Stimulated activated naive CD8-positive, alpha-beta T cell treated with anti-CD3 and anti-CD28 coated beads, Interleukin-15, Interleukin-2, amounts not matched to agents 100 ng/mL and 50 ng/mL, for 24 hours (primary cell): ENCODE measurements at regions not wholly inside any gene's neighbourhood (a gene's known extent, or its start where the extent isn't known, plus 50 kb on each side); places are given as distances from the start of the nearest gene placed in this dataset.

Experiments used
- H3K27ac Mint-ChIP-seq: one replicate; pipeline ENCODE4 v1.8.0; 2021; ENCODE audit warnings: mild to moderate bottlenecking, mixed read lengths
- H3K27me3 Mint-ChIP-seq: one replicate; pipeline ENCODE4 v1.8.0; 2021; ENCODE audit warnings: mixed read lengths
- H3K36me3 Mint-ChIP-seq: one replicate; pipeline ENCODE4 v1.8.0; 2021; ENCODE audit warnings: low read depth, mixed read lengths
- H3K4me1 Mint-ChIP-seq: one replicate; pipeline ENCODE4 v1.8.0; 2021; ENCODE audit warnings: low read depth, mixed read lengths
- H3K4me3 Mint-ChIP-seq: one replicate; pipeline ENCODE4 v1.8.0; 2021; ENCODE audit warnings: mild to moderate bottlenecking, mixed read lengths
- H3K9me3 Mint-ChIP-seq: one replicate; pipeline ENCODE4 v1.8.0; 2021; ENCODE audit warnings: mixed read lengths

GRCh38 chr21:27068811-27069210 lies 101.9 kb upstream of the ADAMTS5 start:
- no peak overlapping the region for H3K4me3 Mint-ChIP-seq
- H3K9me3 Mint-ChIP-seq, result peaks cover 11% of the 10 kb centered on the region
- no peaks in the 10 kb centered on the region for H3K4me1 Mint-ChIP-seq
- no peak overlapping the region for H3K27ac Mint-ChIP-seq
- H3K27me3 Mint-ChIP-seq, result no peaks in the 10 kb centered on the region
- H3K36me3 Mint-ChIP-seq, result no peaks in the 10 kb centered on the region

- Mint-ChIP-seq H3K4me3 (no peak overlapping the region), H3K36me3 (no peaks in the 10 kb centered on the region), H3K9me3 (peaks cover 22% of the 10 kb centered on the region), H3K4me1 (no peaks in the 10 kb centered on the region), H3K27ac (no peak overlapping the region), H3K27me3 (no peaks in the 10 kb centered on the region)
These were observed 100.3 kb upstream of the ADAMTS5 start for GRCh38 chr21:27067226-27067625.

- Mint-ChIP-seq H3K27ac (no peak overlapping the region), H3K36me3 (no peaks in the 10 kb centered on the region), H3K4me1 (no peaks in the 10 kb centered on the region), H3K27me3 (no peaks in the 10 kb centered on the region), H3K4me3 (no peak overlapping the region), H3K9me3 (peaks cover 14% of the 10 kb centered on the region)
These were observed 95.6 kb upstream of the ADAMTS5 start for GRCh38 chr21:27062443-27062842.

DNA sequence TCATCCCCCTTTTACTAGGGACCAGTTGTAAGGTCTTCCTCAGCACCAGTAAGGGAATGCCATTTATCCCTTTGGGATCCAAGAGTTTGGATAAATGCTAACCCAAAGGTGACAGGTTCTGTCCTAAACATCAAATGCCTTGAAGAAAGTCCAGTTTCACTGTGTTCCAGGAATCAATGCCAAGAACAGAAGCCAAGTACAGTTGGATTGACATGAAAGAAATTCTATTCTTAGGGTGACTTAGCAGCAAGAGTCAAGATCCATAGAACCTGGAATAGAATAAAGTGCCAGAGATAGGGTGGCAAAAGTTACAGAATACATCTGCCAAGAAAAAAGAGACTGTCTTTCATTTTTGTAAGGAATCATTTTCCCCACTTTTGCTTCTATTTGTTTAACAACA lies 94.9 kb upstream of the ADAMTS5 start:
- no peak overlapping the region for H3K27ac Mint-ChIP-seq
- no peaks in the 10 kb centered on the region for H3K27me3 Mint-ChIP-seq
- peaks cover 14% of the 10 kb centered on the region for H3K9me3 Mint-ChIP-seq
- H3K4me1 Mint-ChIP-seq, result no peaks in the 10 kb centered on the region
- no peak overlapping the region for H3K4me3 Mint-ChIP-seq
- no peaks in the 10 kb centered on the region for H3K36me3 Mint-ChIP-seq

DNA sequence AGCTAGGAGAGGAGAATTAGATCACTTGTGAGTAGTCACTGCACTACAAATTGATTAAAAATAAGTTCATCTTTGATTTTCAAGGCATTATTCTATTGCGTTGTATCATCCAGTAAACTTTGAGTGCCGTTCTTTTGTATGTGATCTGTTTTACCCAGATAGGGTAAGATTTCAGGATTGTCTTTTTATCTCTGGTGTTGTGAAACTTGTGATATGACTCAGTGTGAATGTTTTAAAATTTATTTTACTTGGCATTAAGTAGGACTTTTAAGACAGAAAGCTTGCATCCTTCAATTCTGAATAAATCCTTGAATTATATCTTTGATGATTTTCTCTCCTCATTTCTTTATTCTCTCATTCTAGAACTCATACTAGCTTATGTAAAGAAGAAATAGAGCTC lies 93.3 kb upstream of the ADAMTS5 start:
- no peaks in the 10 kb centered on the region for H3K27me3 Mint-ChIP-seq
- no peak overlapping the region for H3K27ac Mint-ChIP-seq
- no peak overlapping the region for H3K4me3 Mint-ChIP-seq
- H3K4me1 Mint-ChIP-seq, result no peaks in the 10 kb centered on the region
- peaks cover 11% of the 10 kb centered on the region for H3K9me3 Mint-ChIP-seq
- no peaks in the 10 kb centered on the region for H3K36me3 Mint-ChIP-seq

- Mint-ChIP-seq H3K9me3 (peaks cover 11% of the 10 kb centered on the region), H3K4me1 (no peaks in the 10 kb centered on the region), H3K27me3 (no peaks in the 10 kb centered on the region), H3K36me3 (no peaks in the 10 kb centered on the region), H3K27ac (no peak overlapping the region), H3K4me3 (no peak overlapping the region)
These were observed 92.1 kb upstream of the ADAMTS5 start for GRCh38 chr21:27058673-27059605.

DNA sequence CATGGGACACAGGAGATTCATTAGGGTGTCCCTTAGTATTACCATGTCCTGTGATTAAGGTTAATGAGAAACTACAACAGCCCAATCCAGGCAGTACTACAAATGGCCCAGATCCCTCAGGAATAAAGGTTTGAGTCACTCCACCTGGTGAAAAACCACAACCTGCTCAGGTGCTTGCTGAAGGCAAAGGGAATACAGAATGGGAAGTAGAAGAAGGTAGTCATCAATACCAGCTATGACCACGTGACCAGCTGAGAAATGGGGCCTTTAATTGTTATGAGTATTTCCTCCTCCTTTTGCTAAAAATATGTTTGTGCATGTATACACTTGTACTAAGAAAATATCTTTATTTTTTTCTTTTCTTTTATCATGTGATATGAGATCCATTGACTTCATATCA lies 91.1 kb upstream of the ADAMTS5 start:
- H3K27ac Mint-ChIP-seq, result no peak overlapping the region
- no peaks in the 10 kb centered on the region for H3K4me1 Mint-ChIP-seq
- H3K9me3 Mint-ChIP-seq, result peaks cover 5% of the 10 kb centered on the region
- no peak overlapping the region for H3K4me3 Mint-ChIP-seq
- H3K27me3 Mint-ChIP-seq, result no peaks in the 10 kb centered on the region
- H3K36me3 Mint-ChIP-seq, result no peaks in the 10 kb centered on the region

GRCh38 chr21:27047658-27048314 lies 80.9 kb upstream of the ADAMTS5 start:
- no peak overlapping the region for H3K4me3 Mint-ChIP-seq
- no peaks in the 10 kb centered on the region for H3K4me1 Mint-ChIP-seq
- H3K9me3 Mint-ChIP-seq, result peaks cover 10% of the 10 kb centered on the region
- no peaks in the 10 kb centered on the region for H3K27me3 Mint-ChIP-seq
- no peak overlapping the region for H3K27ac Mint-ChIP-seq
- no peaks in the 10 kb centered on the region for H3K36me3 Mint-ChIP-seq

- no peaks in the 10 kb centered on the region for H3K36me3 Mint-ChIP-seq
- no peaks in the 10 kb centered on the region for H3K4me1 Mint-ChIP-seq
- H3K4me3 Mint-ChIP-seq, result no peak overlapping the region
- peaks cover 10% of the 10 kb centered on the region for H3K9me3 Mint-ChIP-seq
- no peaks in the 10 kb centered on the region for H3K27me3 Mint-ChIP-seq
- no peak overlapping the region for H3K27ac Mint-ChIP-seq
These were observed 80.4 kb upstream of the ADAMTS5 start for GRCh38 chr21:27047283-27047657.

DNA sequence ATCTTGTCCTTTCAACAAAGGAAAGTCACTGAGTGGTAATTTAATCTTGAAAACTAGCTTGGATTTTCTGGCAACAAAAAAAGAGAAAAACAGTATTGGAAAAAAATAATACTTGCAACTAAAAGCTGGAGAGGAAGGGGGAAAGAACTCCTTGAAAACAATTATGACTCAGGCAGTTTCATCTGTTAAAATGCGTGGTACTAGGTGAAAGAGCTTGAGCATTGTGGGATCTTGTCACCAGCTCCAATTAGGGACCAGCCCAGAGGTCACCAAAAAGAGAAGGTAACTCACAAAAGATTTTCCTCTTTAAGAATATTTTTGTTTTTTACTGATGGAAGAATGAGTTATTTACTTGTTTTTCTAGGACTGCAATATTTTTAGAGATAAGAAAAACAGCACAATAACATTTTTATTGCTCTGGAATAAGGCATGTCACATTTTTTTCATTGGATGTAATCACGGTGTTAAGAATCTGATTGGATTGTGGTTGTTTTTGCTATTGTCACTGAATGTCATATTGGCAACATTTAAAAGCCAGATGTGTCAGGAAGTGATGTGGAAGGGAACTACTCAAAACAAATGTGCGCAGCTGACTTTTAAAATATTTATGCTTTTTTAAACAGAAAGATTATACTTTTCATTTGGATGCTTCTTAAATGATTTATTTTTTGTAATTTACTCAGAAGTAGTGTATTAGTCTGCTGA lies 78.5 kb upstream of the ADAMTS5 start:
- Mint-ChIP-seq H3K4me1 (no peaks in the 10 kb centered on the region), H3K27ac (no peak overlapping the region), H3K4me3 (no peak overlapping the region), H3K36me3 (no peaks in the 10 kb centered on the region), H3K27me3 (no peaks in the 10 kb centered on the region), H3K9me3 (peaks cover 5% of the 10 kb centered on the region)

GRCh38 chr21:27043377-27043776 lies 76.5 kb upstream of the ADAMTS5 start:
- Mint-ChIP-seq H3K27me3 (no peaks in the 10 kb centered on the region), H3K27ac (no peak overlapping the region), H3K9me3 (peaks cover 5% of the 10 kb centered on the region), H3K36me3 (no peaks in the 10 kb centered on the region), H3K4me3 (no peak overlapping the region), H3K4me1 (no peaks in the 10 kb centered on the region)

- Mint-ChIP-seq H3K4me3 (no peak overlapping the region), H3K27me3 (no peaks in the 10 kb centered on the region), H3K27ac (no peak overlapping the region), H3K4me1 (no peaks in the 10 kb centered on the region), H3K9me3 (peaks cover 5% of the 10 kb centered on the region), H3K36me3 (no peaks in the 10 kb centered on the region)
These were observed 74.0 kb upstream of the ADAMTS5 start for GRCh38 chr21:27040738-27041469.

GRCh38 chr21:27036736-27037301 lies 69.9 kb upstream of the ADAMTS5 start:
- no peaks in the 10 kb centered on the region for H3K36me3 Mint-ChIP-seq
- no peaks in the 10 kb centered on the region for H3K27me3 Mint-ChIP-seq
- H3K4me3 Mint-ChIP-seq, result no peak overlapping the region
- no peak overlapping the region for H3K27ac Mint-ChIP-seq
- H3K9me3 Mint-ChIP-seq, result no peaks in the 10 kb centered on the region
- H3K4me1 Mint-ChIP-seq, result no peaks in the 10 kb centered on the region

- Mint-ChIP-seq H3K4me3 (no peak overlapping the region), H3K4me1 (no peaks in the 10 kb centered on the region), H3K27me3 (no peaks in the 10 kb centered on the region), H3K27ac (no peak overlapping the region), H3K36me3 (no peaks in the 10 kb centered on the region), H3K9me3 (no peaks in the 10 kb centered on the region)
These were observed 68.9 kb upstream of the ADAMTS5 start for GRCh38 chr21:27035791-27036190.
